ENCODE measurements at regions not wholly inside any gene's neighbourhood (a gene's known extent, or its start where the extent isn't known, plus 50 kb on each side); places are given as distances from the start of the nearest gene placed in this dataset.

DNA sequence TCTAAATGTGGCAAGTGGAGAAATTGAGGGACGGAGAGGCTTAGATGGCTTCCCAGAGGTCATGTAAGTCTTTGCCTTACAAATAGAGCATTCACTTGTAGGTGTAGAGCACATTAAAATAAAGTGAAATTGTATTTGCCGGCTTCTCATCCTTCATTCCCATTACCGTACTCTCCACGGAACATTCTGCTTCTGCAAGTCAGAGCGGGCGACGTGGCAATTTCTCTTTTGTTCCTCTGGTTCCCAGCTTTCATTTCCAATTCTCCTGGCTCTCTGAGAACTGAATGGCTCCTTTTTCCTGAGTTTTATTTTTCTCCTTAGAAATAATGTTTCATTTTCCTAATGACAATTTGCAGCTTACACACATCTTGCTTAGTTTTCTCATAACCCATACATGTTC lies 51.3 kb upstream of the PFKP start:
- DNase-seq: no peak

GRCh38 chr10:3014968-3015367 lies 52.4 kb upstream of the PFKP start:
- DNase-seq: no peak

GRCh38 chr10:3012223-3012622 lies 55.1 kb upstream of the PFKP start:
- DNase-seq: no peak

GRCh38 chr10:3010816-3011460 lies 56.4 kb upstream of the PFKP start:
- DNase-seq: no peak

- no peak for DNase-seq
Measured at GRCh38 chr10:3010334-3010733, 57.0 kb upstream of the PFKP start.

DNA sequence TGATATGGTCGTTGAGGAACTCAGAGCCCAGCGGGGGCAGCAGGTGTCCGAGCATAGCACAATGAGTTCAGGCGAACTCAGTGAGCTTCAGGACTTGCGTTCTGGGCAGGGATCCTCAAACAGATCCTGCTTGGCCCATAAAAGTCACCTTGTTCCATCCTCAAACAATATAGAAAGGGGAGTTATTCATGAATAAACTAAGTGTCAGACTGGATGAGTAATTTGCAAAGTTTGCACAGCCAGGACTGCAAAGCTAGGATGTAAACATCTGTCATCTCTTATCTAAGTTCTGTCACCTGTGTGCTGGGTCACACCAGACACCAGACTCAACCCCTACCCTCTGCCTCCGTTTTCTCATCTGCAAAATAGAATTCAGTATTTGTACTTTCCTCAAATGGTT lies 58.0 kb upstream of the PFKP start:
- no peak for DNase-seq

DNA sequence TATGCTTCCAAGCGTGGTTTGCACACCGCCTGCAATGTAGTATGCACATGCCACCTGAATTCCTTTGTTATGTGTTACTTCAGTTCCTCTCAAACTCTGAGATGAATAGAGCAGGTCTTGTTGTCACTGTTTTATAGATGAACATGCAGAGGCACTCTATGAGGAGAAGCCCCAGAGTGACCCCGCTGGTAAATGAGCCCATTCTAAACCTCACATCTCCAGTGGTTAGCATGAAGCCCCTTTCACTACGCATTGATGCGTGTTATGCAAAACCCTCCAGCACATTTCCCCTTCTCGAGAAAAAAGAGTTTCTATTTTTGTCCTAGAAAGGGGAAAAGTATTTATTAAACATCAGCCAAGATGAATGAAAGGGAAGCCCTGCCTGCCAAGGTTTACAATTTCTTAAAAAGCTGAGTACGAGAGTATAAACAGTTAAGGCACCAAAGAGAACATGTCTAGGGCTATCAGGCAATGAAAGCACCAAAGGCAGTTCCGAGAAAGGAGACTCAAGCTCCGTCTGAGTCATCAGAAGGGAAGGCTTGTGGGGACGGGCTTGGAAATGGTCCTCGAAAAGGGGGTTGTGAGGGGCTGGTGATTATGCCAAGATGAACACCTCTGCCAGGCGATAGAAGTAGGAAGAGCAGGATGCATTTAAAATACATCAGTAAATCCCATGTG lies 58.7 kb upstream of the PFKP start:
- DNase-seq: no peak

DNA sequence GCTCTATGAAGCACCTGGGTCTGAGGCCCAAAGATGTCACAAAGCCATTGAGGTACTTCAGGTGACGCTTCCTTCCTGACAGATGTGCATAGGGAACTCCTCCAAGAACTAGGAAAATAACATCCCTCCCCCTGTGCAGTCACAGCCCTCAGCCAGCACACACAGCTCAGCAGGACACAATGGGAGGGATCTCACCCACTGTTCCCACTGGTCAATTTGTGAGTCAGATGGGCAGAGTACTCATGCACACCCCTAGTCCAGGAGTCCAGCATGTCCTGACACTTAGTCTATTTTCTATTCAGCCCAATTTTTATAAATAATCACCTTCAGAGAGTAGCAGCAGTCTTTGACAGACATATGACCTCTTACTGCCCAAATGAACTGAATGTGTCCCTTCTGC lies 60.7 kb upstream of the PFKP start:
- no peak for DNase-seq

DNA sequence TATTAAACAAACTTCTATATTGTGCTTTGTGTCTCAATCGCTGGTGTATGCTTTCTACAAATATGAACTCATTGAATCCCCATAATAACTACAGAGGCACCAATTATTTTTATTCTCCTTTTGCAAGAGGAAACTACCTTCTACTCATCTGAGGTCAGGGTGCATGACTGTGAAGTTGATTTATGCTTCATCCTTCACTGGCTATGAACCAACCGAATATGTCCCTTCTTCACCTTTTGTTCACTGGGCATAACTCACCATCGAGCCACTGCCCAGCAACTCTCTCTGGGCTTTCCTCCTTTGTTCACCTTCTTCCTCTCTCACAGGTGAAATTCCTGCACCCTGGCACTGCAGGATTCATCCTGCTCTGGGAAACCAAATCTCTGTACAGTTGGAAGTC lies 61.3 kb upstream of the PFKP start:
- DNase-seq: no peak

DNA sequence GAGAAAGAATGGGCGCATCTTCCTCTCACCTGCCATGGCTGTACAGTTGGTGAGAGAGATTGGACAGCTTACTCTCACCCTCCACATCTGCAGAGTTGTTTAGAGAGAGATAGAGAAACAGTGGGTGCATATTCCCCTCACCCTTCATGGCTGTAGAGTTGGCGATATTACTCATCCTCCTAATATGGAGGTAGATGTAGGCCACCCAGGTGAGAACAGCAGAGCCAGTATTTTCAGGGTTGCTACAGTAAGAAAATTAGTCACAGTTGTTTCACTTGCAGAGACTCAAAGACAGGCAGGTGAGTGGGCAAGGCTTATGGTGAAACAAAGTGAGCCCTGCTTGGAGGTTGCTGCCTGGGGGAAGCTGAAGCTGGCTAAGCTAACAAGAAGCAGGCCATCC lies 65.0 kb upstream of the PFKP start:
- DNase-seq: no peak

DNA sequence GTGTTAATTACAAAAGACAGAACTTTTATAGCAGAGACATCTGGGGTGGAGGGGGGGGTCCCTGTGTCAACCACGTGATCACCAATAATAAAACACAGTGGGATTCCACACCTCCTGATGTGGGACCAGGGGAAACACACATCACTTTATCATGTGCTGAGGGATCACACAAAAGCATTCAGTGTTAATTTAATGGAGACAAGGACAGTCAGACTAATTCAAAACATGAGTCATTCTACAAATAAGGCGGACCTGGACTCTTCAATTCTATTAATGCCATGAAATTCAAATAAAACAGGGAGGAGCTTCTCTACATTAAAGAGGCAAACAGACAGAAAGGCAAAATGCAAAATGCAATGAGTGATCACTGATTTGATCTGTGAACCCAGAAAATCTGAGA lies 67.3 kb upstream of the PFKP start:
- DNase-seq: no peak

DNA sequence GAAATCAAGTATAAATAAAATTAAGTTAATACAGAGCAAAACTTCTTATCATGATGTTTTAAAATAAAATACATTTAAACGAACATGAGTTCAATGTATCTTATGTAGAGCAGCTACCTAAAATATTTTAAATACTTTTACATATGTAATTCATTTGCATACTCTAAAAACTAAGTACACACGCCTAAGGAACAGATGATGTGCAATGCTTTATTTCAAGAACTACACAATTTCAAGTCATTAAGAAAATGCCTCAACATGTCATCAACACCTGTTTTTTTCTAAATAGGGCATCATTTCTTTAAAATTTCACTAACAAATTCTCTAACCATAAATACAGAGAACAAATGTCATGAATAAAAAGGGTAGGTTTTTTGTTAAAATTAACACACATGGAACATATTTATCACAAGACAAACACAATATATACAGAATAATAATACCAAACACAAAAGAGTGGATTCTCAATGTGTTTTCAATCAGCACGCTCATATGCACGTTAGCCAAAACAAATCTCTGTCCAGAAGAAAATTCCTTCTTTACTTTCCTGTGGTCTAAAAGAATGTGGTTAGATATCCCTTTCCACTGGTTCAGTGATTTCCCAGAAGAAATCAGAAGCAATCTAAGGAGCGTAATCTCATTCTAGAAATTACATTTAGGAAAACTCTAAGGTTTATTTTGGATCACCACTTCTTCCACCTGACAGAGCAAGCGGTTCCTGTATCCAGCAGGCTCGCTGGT lies 73.0 kb upstream of the PFKP start:
- no peak for DNase-seq

DNA sequence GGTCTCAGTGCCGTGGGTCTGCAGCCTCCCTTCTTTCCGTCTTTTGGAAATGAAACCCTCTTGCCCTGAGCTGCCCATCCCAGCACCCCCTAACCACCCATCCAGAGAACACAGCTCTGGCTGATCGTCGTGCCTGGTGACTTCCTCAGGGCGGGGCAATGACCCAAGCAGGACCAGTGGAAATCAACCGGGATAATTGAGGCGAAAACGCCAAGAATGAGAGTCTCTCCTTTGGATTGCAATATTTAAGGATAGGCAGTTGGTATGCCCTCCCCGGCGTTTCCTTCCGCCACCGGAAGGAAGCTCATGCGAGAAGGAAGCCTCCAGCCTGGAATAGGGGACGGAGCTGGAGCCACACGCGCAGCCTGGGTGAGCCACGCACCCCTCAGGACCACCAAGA lies 73.7 kb upstream of the PFKP start:
- no peak for DNase-seq

- DNase-seq: no peak
Measured at GRCh38 chr10:2992401-2993198, 74.7 kb upstream of the PFKP start.

GRCh38 chr10:2990764-2991163 lies 76.6 kb upstream of the PFKP start:
- DNase-seq: no peak

- DNase-seq: no peak
Measured at GRCh38 chr10:2989292-2989947, 77.9 kb upstream of the PFKP start.

DNA sequence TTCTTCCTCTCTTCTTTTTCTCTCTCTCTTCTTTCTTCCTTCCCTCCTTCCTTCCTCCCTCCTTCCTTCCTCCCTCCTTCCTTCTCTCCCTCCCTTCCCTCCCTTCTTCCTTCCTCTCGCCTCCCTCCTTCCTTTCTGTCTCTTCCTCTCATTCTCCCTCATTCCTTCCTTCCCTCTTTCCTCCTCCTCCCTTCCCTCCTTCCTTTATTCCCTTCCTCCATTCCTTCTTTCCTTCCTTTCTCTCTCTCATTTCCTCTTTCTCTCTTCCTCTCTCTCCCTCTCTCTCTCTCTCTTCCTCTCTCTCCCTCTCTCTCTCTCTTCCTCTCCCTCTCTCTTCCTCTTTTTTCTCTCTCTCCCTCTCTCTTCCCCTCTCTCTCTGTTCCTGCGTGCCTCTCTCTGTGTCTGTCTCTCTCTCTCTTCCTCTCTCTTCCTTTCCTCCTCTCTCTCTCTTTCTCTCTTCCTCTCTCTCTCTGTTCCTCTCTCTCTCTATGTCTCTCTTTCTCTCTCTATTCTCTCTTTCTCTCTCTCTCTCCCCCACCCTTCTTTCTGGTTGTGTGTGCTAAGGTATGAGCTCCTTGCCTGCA lies 80.1 kb upstream of the PFKP start:
- no peak for DNase-seq

DNA sequence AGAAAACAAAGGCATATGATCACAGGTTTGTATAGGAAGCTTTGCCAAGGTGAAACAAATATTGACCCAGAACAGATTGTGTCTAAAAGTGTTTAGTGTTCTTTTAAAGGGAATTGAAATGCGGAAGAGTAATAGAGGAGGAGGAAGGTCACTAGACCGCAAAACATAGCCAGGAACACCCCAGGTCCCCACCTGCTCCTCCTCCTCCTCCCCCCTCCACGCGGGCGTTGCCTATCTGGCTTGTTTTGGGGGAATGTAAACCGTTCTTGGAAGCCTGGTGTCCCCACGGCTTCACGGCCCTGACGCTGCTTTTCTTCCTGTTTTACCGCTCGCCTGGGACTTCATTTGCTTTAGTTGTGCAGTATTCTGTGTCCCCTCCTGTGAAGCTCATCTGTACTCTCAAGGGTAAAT lies 81.0 kb upstream of the PFKP start:
- no peak for DNase-seq

DNA sequence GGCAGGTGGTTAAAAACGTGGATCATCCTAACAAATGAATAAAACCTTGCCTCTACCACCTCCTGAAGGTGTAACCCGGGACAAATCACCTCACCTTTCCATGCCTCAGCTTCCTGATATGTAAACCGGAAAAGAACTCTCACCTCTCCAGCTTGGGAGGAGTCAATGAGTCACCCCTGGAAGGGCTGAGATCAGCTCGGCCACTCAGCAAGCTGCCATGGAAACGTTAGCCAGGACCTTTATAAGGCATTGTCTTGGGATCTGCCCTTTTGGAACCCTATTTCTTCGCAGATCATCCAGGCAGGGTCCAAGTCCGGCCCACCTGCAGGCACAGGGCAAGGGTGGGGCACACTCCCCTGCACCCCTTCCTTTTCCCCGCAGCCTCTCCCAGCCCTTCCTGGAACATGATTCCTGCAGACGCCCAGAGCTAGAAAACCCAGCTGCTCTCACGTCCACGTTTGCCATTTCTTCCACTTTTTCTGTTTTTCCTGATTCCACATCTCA lies 81.6 kb upstream of the PFKP start:
- DNase-seq: no peak

- DNase-seq: no peak
Measured at GRCh38 chr10:2984682-2985081, 82.7 kb upstream of the PFKP start.

GRCh38 chr10:2982146-2982545 lies 85.2 kb upstream of the PFKP start:
- DNase-seq: no peak

- no peak for DNase-seq
Measured at GRCh38 chr10:2981361-2981801, 86.0 kb upstream of the PFKP start.
